ENCODE measurements at regions not wholly inside any gene's neighbourhood (a gene's known extent, or its start where the extent isn't known, plus 50 kb on each side); places are given as distances from the start of the nearest gene placed in this dataset.

DNA sequence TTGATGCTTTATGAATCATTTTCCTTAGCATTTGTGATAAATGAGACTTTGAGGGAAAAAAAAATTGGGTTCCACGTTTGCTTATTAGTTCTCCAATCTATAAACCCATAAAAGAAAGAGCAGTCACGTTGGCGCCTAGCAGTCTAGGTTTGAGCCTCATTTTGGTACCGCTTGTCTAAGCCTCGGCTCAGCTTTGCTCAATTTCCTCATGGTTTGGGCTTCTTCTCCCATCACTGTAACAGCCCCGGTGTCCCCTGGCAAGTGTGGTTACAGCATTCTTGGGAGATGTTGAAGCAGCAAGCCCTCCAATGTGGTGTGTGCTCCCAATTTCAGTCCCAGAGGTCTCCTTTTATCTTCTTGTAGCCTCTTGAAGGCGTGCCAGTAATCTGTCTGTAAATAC, 578.4 kb downstream of the CDK5RAP2 start:
- DNase-seq (ENCODE audit: low spot score): no peak

DNA sequence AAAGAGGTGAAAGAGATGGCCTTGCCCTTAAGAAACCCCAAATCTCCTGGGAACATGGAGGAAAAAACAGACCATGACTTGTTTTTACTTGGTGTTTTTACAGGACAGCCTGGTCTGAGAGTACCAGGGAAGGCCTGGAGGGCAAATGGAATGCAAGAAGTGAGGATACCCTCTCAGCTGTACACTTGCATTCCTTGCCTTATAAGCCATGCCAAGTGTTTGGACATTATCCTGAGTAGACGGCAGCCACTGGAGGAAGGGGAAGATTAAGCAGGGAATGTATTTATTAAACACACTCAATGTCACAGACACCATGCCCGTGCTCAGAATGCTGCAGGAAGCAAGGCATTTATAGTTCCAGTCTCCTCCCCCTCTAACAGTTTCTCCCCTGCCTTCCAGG, 581.4 kb downstream of the CDK5RAP2 start:
- DNase-seq (ENCODE audit: low spot score): no peak

DNA sequence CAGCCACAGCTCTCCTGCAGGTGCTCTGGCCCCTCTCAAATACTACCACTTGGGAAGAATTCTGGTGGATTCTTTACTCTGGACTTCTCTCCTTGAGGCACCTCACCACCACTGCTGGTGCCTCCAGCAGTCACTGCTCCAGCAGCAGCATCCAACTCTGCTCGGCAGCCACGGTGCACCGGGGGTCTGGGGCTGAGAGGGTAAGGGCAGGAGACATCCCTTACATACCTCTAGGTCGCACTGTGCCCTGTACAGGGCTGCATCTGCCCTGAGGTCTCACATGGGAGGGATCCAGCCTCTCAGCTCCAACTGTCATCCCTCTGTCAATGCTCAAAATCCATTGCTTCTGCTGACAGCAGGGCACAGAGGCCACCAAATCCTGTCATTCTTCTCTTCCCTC, 588.2 kb downstream of the CDK5RAP2 start:
- no peak for DNase-seq (ENCODE audit: low spot score)

DNA sequence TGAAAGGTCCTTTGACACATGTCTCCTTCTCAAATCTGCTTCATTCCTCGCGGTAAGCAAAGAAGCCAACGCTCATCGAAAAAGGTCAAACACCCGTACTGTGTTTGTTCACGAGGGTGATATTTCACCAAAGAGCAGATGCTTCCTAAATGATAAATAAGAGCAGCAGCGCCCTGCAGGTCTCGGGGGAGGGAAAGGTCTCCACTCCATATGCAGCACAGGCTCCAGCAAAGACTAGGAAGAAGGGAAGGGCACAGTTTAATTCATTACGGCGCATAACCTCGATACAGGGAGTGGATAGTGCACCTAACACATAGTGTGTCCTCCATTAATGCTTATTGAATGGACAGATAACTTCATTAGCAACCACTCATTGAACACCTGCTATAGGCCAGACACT, 593.3 kb downstream of the CDK5RAP2 start:
- DNase-seq (ENCODE audit: low spot score): no peak

DNA sequence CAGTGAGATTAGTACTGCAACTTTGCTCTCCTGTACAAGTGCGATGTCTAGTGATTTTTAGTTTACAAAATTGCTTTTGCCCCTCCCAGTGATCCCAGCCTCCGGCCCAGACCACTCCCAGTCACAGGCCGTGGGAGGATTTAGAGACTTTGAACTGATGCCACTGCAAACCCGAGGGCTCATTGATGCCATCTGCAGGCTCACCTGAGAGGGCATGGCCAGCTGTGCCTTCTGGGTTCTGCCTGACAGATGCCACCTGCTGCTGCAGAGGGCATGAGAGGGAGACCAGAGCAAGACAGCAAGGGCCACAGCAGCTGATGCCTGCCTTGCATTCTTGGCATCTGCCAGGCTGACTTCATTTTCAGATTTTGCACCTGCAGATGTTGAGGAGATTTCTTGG, 593.8 kb downstream of the CDK5RAP2 start:
- no peak for DNase-seq (ENCODE audit: low spot score)

DNA sequence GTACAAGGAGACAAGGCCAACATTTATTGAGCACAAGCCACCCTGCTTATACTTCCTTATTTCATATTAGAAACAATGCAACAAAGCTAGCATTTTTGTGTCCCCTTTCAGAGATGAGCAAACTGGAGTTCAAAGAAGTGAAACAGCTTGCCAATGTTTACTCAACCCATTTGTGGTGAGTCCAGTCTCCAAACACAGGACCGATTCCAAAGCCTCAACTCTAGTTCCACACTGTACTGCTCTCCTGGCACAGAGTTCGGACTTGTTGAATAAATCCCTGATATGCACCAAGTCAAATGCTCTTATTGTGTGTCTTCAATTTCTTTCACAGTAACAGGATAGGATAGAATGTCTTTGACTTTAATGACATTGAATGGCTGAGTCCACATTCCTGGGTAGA, 604.8 kb upstream of the BRINP1 start:
- DNase-seq (ENCODE audit: low spot score): no peak

DNA sequence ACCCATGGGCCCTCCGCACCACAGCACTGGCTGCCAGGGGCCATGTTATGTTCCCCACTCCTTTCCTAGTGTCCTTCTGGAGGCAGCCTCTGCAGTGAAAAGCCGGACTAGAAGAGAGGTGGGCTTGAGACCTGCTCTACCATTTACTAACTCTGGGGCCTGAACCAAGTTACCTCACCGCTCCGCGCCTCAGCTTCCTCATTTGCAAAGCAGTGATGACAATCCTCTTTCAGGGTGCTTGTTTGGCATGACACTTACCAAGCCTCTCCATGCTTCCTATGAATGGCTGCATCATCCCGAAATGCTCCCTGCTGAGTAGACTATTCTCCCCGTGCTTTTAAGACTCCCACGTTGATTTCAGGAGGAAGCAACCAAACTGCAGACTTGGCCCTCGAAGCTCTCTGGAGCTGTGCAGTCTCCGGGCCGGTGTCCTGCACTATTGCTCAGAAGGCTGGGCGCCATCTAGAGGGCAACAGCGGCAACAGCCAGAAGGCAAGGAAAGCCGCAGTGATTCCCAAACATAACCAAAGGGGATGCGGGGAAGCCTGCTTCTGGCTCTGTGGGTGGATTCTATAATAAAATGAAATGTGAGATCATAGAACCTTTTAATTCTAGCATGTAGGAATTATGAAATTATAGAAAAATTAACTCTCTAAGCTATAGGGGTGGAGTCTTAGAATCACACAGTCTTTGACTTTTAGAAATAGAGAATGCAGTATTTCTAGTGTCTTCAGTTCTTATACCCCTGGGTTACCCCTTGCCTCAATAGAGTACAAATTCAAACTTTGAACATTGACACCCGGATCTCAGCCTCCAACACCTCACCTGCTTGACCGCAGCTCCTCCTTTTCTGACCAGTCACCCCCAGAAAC, 599.8 kb upstream of the BRINP1 start:
- peak; percentile 68 for DNase-seq (ENCODE audit: low spot score)

DNA sequence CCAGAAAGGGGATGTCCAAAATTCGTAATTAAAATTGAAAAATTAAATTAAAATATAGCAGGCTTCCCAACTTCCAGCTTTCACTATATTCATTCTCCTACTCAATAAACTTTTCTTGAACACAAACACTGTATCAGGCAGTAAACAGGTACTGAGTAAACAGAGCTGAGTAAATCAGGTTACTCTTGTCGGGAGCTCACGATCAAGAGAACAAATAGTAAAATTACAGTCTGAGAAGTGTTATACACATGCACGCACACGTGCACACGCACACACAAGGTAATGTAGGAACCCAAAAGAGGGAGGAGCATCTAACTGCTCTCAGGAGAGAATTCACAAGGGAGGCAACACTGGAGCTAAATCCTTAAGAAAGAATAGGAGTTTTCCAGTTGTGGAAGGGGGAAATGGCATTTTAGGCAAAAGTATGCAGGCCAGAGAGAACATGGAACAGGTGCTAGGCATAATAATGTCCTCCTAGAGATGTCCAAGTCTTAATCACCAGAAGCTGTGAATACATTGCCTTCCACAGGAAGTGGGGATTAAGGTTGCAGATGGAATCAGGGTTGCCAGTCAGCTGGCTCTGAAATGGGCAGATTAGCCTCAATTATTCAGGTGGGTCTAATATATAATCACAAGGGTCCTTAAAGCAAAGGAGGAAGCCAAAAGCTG, 598.8 kb upstream of the BRINP1 start:
- DNase-seq (ENCODE audit: low spot score): no peak

DNA sequence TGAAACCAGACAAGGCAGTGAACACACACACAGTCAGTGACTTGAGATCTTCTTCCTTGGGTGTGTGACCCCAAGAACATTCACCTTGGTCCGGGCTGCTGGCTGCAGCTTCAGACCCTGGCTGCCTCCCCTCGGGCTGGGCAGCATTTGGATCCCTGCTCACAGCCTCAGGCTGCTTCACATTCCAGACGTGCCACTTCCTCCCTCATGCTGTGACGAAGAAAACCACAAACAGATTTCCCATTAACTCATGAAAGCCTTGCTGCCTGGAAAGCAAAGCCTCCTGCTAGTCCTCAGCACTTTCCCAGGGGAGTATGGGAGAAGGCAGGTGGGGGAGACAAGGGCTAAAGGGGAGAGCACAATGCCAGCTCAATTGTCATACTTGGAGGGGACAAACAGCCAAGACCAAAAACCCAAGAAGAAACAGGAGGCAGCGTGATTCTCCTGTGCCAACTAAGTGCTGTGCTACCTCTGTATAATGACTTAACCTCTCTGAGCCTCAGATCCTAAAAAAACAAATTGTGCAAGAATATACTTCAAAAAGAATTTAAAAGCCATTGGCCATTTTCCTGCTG, 594.6 kb upstream of the BRINP1 start:
- no peak for DNase-seq (ENCODE audit: low spot score)

DNA sequence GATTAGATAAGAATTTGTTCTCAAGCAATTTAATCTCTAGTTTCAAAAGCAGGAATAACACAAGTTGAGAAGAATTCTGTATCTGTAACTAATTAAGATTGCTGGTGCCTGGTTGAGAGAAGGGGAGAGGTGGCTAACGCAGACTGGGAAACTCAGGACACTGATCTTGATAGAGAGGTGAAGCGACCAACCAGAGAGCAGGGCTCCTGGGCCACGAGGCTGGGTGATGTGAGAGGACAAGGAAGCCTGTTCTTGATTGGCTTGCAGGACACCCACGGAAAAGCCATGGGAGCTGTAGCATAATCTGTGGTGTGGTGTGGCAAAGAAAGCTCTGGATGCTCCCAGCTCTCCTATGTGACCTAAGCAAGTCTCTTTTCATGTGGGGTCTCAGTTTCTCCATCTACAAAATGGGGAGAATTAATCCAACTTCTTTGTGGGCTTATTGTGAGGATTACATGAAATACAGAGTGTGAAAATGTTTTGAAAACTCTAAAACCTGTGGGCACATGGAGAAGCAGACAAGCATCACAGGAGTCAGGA, 594.1 kb upstream of the BRINP1 start:
- DNase-seq (ENCODE audit: low spot score): no peak

DNA sequence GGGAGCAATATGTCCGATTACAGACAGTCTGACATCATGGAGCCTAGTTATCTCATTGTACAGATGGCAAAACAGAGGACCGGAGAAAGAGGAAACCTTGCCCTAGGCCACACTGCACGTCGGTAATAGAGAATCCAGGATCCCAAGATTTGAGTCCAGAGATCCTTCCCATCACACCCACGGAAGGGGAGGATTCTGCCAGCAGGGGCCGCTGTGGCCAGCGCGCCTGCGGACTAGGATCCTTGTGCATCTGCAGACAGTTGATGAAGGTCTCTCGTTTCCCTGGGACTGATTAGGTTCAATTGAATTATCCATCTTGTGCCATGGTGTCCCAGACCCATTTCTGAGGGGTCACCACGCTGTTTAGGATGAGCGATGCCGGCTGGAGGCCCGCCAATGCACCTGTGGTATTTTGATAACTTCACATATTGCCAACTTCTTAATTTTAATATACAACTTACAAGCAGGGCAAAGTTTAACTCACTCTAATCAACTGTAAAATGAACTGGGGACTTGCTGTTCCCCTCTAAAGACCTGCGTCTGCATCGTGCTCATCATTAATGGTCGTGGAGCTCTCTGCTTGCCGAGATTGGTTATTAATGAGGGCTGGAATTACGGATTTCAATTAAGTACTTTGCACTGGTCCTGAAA, 592.7 kb upstream of the BRINP1 start:
- DNase-seq (ENCODE audit: low spot score): peak; percentile 5

DNA sequence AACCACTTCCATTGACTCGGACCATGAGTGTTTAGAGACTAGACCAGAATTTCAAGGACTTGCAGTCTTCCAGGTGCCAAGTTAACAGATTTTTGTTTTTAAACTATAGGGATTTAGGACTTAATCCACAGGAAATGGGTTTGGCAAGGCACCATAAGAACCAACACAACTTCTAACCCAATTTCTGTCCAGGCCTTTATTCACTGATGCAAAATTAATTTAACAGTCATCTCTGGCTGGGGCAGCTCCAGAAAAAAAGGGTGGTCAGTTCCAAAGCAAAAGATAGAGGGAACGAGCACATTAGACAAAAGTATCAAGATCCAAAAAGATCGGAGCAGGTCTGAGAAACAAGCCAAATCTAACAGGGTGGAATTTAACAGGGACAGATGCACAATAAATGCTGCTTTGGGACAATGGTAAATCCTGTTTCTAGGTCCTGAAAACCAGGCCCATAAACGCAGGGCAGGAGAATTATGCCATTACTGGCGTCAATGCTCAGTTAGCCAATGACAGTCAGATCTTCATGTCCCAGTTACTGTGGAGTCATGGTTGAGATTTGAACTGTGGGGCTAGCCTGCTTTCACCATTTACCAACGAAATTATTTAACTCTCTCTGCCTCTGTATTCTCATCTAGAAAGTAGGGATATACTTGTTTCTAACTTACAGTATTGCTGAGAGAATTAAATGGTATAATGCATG, 590.8 kb upstream of the BRINP1 start:
- DNase-seq (ENCODE audit: low spot score): no peak

DNA sequence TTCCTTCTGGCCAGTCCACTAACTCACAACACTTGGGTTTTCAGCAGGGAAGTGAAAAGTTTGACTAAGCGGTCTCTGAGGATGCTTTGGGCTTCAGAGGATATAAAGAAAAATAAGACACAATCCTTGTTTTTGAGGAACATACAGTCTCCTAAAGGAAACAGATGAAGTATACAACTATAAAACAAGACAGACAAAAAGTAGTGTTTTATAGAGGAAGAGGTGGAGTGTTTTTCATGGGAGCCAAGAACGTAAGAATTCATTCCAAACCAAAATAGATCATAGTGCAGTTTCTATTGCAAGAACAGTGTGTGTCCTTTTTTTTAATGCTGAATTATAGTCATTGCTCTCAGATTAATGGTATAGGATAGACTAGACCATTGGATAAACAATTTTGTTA, 586.9 kb upstream of the BRINP1 start:
- no peak for DNase-seq (ENCODE audit: low spot score)

DNA sequence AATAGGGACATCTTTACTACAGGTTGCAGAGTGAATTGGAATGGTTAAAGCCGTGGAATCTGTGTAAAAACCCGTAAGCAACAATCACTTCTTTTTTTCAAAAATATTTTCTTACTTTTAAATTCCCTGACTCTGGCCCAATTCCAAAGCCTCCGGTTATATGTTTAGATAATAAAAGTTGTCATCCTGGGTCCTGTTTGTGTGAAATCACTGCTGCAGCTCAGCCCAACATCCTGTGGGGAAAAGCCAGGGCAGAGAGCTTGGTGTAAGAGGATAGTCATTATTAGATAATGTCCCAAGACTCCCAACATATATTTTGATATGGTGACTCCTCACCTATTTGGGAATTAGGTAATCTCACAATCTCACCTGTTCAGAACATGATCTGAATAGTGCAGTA, 586.0 kb upstream of the BRINP1 start:
- DNase-seq (ENCODE audit: low spot score): no peak

DNA sequence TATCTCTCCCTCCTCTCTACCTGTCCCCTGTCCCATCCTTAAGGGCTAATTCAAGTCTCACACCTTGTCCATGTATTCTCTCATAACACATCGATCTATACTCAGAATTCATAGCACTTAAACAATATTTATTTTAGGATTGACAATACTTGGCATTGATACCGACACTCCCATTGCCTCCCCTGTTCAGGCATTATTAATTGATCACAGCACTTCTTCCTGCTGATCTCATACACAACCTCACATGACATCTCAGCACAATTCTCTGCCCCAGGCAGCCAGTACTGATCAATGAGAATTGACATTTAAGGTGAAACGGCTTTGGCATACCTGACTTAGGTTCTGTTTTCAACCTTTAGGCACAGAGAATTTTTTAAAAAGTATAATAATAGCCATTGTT, 582.4 kb upstream of the BRINP1 start:
- DNase-seq (ENCODE audit: low spot score): no peak

DNA sequence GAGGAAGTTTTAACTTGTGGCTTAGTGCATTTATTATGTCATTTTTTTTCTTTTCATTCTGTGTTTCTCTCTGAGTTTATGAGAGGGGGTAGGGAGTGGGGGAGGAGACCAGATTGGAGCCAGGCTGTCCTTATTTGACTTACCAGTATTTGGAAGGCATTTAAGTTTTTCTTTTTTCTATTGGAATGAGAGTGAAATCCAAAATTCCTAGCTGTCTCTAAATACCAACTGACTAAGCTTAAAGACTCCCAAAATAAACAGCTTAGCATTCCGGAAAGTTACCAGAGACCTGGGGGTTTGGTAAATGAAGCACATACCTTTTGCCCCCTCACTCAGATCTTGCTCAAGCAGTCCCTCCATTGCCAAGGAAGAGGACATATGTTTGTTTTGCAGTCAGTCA, 581.9 kb upstream of the BRINP1 start:
- no peak for DNase-seq (ENCODE audit: low spot score)

DNA sequence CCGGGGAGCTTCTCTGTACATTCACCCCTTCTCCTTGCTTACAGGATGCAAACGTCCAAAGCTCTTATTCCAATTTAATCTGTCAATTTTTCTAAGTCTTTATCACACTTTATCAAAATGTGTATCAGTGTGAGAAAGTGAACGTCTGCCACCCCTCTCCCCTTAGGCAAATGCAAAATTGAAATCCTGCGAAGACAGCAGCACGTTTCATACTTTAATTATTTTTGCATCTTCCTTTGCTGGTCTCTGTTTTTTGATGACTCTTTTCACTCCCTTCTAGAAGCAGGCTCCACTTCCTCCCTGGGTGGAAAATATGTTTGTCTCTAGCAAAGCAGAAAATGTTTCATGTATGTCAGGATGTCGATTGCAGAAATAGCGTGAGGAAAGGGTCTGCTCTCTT, 576.5 kb upstream of the BRINP1 start:
- DNase-seq (ENCODE audit: low spot score): no peak

DNA sequence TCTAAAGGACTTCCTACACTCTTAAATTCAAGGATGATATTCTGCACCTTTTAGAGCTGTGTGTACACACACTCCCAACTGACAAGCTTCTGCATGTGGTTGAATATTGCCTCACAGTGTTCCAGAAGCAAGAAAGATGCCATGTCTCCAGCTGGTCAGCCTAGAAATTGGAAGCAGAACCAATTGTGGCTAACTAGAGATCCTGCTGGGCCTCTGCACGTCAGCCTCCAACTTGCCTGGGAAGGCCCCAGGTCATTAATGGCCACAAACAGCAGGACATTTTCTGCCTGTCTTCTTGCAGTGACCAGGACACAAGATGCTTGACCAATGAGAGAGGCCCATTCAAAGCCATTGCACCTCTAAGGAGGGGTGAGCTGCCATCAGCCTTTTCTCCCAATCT, 571.9 kb upstream of the BRINP1 start:
- no peak for DNase-seq (ENCODE audit: low spot score)

DNA sequence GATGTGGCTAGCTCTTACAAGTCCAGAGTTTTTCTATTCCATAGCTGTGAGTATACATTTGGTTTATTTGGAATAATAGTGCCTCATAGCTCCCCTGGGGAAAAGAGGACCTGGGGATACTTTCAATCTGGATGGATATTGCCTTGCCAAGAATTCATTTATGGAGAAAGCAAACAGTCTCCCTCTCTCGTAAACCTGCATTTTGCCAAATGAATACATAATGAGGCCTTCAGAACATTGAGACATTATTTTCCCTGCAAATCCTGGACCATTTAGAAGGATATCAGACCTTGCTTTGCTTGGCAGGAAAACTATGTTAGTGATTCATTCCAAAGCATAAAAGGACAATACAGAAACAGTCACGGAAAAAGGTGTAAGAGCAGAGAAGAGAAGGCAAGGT, 569.6 kb upstream of the BRINP1 start:
- no peak for DNase-seq (ENCODE audit: low spot score)

DNA sequence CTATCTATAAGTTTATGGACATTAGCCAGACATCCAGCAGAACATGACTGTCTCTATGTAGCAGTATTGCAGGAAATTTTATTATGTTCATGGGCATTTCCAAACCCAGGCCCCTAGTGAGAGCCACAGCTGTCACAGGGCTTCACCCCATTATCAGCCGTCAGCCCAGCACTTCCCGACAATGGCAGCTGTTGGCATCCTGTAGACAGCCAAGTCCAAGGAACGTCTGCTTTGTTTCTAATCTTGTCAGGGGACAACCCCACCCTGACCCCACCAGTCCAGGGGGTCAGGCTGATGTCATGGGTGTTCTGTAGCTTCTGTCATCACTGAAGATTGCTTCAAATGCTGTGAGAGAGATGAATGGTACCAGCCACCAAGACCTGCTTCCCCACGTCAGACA, 565.3 kb upstream of the BRINP1 start:
- DNase-seq (ENCODE audit: low spot score): no peak

DNA sequence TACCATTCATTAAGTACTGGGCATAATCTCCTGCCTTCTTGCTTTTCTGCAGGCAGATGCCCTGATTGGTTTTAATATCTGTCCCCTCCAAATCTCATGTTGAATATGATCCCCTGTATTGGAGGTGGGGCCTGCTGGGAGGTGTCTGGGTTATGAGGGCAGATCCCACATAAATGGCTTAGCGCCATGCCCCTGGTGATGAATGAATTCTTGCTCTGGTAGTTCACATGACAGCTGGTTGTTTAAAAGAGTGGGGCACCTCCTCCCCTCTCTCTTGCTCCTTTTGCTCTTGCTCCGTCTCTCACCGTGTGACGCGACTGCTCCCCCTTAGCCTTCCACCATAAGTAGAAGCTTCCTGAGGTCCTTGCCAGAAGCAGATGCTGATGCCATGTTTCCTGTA, 564.0 kb upstream of the BRINP1 start:
- no peak for DNase-seq (ENCODE audit: low spot score)

DNA sequence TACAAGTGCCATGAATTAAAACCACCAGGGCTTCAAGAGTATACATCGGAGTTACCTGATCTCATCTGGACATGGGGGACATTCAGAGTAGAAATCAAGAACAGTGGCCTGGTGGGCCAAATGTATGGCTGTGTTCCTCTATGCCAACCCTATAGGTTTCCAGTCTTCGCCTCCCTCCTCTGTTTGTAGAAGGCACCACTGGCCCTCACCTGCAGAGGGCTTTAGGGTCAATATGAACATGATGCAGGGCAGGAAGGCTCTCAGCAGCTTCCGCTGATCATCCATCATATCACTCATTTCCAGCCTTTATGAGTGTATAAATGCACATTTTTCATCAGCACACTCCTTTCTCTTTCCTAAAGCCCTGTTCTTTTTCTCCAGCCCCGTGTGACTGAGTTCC, 555.5 kb upstream of the BRINP1 start:
- no peak for DNase-seq (ENCODE audit: low spot score)

Data from globus pallidus (tissue), 1 donor.